Endothelial cell (in vitro differentiated cells): ENCODE measurements at regions not wholly inside any gene's neighbourhood (a gene's known extent, or its start where the extent isn't known, plus 50 kb on each side); places are given as distances from the start of the nearest gene placed in this dataset.

Source experiments
- DNase-seq: peaks from one replicate; pipeline ENCODE4 v3.0.0; 2021; ENCODE audit warnings: low spot score
- H3K27ac Mint-ChIP-seq: one replicate; pipeline ENCODE4 v1.8.0; 2021; ENCODE audit warnings: mixed read lengths, inconsistent platforms; ENCODE audit not compliant: unreplicated experiment
- H3K27me3 Mint-ChIP-seq: one replicate; pipeline ENCODE4 v1.8.0; 2021; ENCODE audit warnings: mild to moderate bottlenecking, moderate library complexity, mixed read lengths, inconsistent platforms; ENCODE audit not compliant: unreplicated experiment
- H3K36me3 Mint-ChIP-seq: one replicate; pipeline ENCODE4 v1.8.0; 2021; ENCODE audit warnings: mild to moderate bottlenecking, low read depth, mixed read lengths, inconsistent platforms; ENCODE audit not compliant: unreplicated experiment
- H3K4me1 Mint-ChIP-seq: one replicate; pipeline ENCODE4 v1.8.0; 2021; ENCODE audit warnings: mild to moderate bottlenecking, mixed read lengths, inconsistent platforms; ENCODE audit not compliant: unreplicated experiment
- H3K4me3 Mint-ChIP-seq: one replicate; pipeline ENCODE4 v1.8.0; 2021; ENCODE audit warnings: mild to moderate bottlenecking, mixed read lengths, inconsistent platforms; ENCODE audit not compliant: unreplicated experiment
- H3K9me3 Mint-ChIP-seq: one replicate; pipeline ENCODE4 v1.8.0; 2021; ENCODE audit warnings: mixed read lengths, inconsistent platforms; ENCODE audit not compliant: unreplicated experiment
- TF ChIP-seq, protein P1 (sequence below): fragments of 200-600 bp; sonication (generic); IDR thresholded peaks from one replicate; pipeline ENCODE4 v1.5.0; 2021; ENCODE audit warnings: antibody characterized with exemption; ENCODE audit not compliant: unreplicated experiment

DNA sequence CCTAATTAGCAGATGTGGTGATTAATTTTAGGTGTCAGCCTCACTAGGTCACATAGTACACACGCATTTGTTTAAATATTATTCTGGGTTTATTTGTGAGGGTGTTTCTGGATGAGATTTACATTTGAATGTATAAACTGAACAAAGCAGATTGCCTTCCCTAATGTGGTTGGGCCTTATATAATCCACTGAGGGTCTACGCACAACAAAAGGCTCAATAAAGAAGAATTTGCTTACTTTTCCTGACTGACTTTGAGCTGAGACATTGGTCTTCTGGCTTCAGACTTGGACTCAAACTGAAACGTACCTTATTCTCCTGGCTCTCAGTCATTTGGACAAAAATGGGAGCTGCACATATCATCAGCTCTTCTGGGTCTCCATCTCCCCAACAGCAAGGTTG is 1132.3 kb upstream of the FLRT2 start:
- Mint-ChIP-seq H3K4me1 (no peaks in the 10 kb centered on the region), H3K36me3 (no peaks in the 10 kb centered on the region), H3K27me3 (peaks cover 2% of the 10 kb centered on the region), H3K27ac (no peak overlapping the region), H3K9me3 (peaks cover 4% of the 10 kb centered on the region), H3K4me3 (no peak overlapping the region)
- no peak for DNase-seq
- TF ChIP-seq, protein P1, sequence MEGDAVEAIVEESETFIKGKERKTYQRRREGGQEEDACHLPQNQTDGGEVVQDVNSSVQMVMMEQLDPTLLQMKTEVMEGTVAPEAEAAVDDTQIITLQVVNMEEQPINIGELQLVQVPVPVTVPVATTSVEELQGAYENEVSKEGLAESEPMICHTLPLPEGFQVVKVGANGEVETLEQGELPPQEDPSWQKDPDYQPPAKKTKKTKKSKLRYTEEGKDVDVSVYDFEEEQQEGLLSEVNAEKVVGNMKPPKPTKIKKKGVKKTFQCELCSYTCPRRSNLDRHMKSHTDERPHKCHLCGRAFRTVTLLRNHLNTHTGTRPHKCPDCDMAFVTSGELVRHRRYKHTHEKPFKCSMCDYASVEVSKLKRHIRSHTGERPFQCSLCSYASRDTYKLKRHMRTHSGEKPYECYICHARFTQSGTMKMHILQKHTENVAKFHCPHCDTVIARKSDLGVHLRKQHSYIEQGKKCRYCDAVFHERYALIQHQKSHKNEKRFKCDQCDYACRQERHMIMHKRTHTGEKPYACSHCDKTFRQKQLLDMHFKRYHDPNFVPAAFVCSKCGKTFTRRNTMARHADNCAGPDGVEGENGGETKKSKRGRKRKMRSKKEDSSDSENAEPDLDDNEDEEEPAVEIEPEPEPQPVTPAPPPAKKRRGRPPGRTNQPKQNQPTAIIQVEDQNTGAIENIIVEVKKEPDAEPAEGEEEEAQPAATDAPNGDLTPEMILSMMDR: no peak

DNA sequence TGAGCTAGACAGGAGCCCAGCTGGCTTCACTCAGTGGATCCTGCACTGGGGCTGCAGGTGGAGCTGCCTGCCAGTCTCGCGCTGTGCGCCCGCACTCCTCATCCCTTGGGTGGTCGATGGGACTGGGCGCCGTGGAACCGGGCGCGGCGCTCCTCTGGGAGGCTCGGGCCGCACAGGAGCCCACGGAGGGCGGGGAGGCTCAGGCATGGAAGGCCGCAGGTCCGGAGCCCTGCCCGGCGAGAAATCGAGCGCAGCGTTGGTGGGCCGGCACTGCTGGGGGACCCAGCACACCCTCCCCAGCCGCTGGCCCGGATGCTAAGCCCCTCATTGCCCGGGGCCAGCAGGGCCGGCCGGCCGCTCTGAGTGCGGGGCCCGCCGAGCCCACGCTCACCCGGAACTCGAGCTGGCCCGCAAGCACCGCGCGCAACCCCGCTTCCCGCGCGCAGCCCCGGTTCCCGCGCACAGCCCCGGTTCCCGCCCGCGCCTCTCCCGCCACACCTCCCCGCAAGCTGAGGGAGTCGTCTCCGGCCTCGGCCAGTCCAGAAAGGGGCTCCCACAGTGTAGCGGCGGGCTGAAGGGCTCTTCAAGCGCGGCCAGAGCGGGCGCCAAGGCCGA is 1130.5 kb upstream of the FLRT2 start:
- no peak for DNase-seq
- Mint-ChIP-seq H3K4me1 (no peaks in the 10 kb centered on the region), H3K9me3 (peaks cover 4% of the 10 kb centered on the region), H3K27me3 (peaks cover 2% of the 10 kb centered on the region), H3K27ac (no peak overlapping the region), H3K4me3 (no peak overlapping the region), H3K36me3 (no peaks in the 10 kb centered on the region)
- TF ChIP-seq, protein P1: no peak

DNA sequence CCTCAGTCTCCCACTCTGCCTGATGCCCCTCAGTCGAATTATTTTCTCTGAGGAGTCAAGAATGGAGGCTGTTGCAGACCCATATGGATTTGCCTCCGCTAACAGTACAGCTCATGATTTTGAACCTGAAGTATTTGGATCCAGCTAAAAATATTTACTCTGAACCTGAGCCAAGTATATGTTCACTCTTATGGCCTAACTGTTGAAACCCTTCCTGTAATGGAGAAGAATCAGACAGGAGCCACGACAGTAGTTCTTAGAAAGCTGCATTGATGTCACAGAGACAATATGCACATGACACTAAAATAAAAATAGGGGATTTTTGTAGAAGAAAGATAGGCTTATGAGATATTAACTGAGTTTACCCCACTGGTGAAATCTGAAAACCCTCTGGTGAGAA is 1128.3 kb upstream of the FLRT2 start:
- DNase-seq: no peak
- Mint-ChIP-seq H3K9me3 (peaks cover 4% of the 10 kb centered on the region), H3K27me3 (peaks cover 2% of the 10 kb centered on the region), H3K4me1 (no peaks in the 10 kb centered on the region), H3K4me3 (no peak overlapping the region), H3K27ac (no peak overlapping the region), H3K36me3 (no peaks in the 10 kb centered on the region)
- TF ChIP-seq, protein P1: no peak

DNA sequence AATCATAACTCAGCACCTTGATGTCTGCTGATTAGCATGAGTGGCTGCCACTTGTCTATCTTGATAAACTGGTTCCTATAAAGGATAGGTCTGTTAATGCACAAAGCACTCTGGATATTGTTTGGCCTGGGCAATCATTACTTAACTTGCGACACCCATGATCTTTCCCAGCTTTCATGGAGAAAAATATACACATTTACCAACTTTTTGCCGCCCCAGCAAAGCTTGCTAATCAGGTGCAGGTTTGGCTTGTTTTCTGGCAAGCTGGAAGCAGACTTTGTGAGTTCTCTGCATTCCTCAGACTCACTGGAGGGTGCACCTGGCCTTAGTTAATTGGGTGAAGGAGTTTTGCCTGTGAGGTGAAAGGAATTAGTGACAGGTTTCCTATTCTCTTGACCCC is 1126.4 kb upstream of the FLRT2 start:
- Mint-ChIP-seq H3K4me3 (no peak overlapping the region), H3K27ac (no peak overlapping the region), H3K36me3 (no peaks in the 10 kb centered on the region), H3K4me1 (no peaks in the 10 kb centered on the region), H3K9me3 (peaks cover 4% of the 10 kb centered on the region), H3K27me3 (no peaks in the 10 kb centered on the region)
- no peak for DNase-seq
- TF ChIP-seq, protein P1: no peak

DNA sequence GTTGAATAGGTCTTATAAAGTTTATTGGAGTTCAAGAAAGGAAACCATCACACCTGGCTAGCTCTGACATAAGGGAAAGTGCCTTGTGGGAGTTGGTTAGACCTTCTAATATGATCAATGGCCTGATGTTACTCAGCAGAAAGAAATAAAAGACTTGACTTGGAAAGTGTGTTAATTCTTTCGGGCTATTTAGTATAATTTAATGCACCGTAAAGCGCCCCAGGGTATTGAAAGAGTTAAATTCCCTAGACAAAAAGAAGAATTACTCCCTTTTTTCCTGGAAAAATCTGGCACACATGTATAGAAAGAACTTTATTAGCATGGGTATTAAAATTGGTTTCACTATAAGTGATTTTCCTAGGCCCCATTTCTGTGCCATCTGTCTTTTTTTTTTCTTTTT is 1125.7 kb upstream of the FLRT2 start:
- no peak overlapping the region for H3K4me3 Mint-ChIP-seq
- H3K36me3 Mint-ChIP-seq: no peaks in the 10 kb centered on the region
- H3K27me3 Mint-ChIP-seq: no peaks in the 10 kb centered on the region
- H3K4me1 Mint-ChIP-seq: no peaks in the 10 kb centered on the region
- DNase-seq: no peak
- H3K27ac Mint-ChIP-seq: no peak overlapping the region
- peaks cover 4% of the 10 kb centered on the region for H3K9me3 Mint-ChIP-seq
- TF ChIP-seq, protein P1: no peak
